ENCODE measurements at regions not wholly inside any gene's neighbourhood (a gene's known extent, or its start where the extent isn't known, plus 50 kb on each side); places are given as distances from the start of the nearest gene placed in this dataset.

GRCh38 chr2:122955776-122956175 is 1069.3 kb upstream of the CNTNAP5 start:
- H3K27ac Mint-ChIP-seq (ENCODE audit: unreplicated experiment), result no peak overlapping the region

GRCh38 chr2:122960759-122961641 is 1064.1 kb upstream of the CNTNAP5 start:
- H3K4me3 Mint-ChIP-seq (ENCODE audit: unreplicated experiment), result no peak overlapping the region
- H3K27me3 Mint-ChIP-seq (ENCODE audit: unreplicated experiment), result no peaks in the 10 kb centered on the region
- DNase-seq (ENCODE audit: low spot score), result no peak
- H3K36me3 Mint-ChIP-seq (ENCODE audit: low read depth, unreplicated experiment), result no peaks in the 10 kb centered on the region
- TF ChIP-seq CTCF (IDR thresholded peaks at IDR 0.05; ENCODE audit: unreplicated experiment), result no peak
- no peak overlapping the region for H3K27ac Mint-ChIP-seq (ENCODE audit: unreplicated experiment)
- no peaks in the 10 kb centered on the region for H3K9me3 Mint-ChIP-seq (ENCODE audit: unreplicated experiment)
- no peaks in the 10 kb centered on the region for H3K4me1 Mint-ChIP-seq (ENCODE audit: unreplicated experiment)

More at GRCh38 chr2:122955776-122956175, 1069.3 kb upstream of the CNTNAP5 start:
- Mint-ChIP-seq H3K27me3 (ENCODE audit: unreplicated experiment) (no peaks in the 10 kb centered on the region), H3K9me3 (ENCODE audit: unreplicated experiment) (no peaks in the 10 kb centered on the region), H3K4me1 (ENCODE audit: unreplicated experiment) (no peaks in the 10 kb centered on the region), H3K36me3 (ENCODE audit: low read depth, unreplicated experiment) (no peaks in the 10 kb centered on the region), H3K4me3 (ENCODE audit: unreplicated experiment) (no peak overlapping the region)
- TF ChIP-seq CTCF (IDR thresholded peaks at IDR 0.05; ENCODE audit: unreplicated experiment), result no peak
- DNase-seq (ENCODE audit: low spot score), result no peak

GRCh38 chr2:122966461-122966860 is 1058.6 kb upstream of the CNTNAP5 start:
- Mint-ChIP-seq H3K36me3 (ENCODE audit: low read depth, unreplicated experiment) (no peaks in the 10 kb centered on the region), H3K27me3 (ENCODE audit: unreplicated experiment) (no peaks in the 10 kb centered on the region), H3K27ac (ENCODE audit: unreplicated experiment) (no peak overlapping the region), H3K4me3 (ENCODE audit: unreplicated experiment) (no peak overlapping the region), H3K9me3 (ENCODE audit: unreplicated experiment) (no peaks in the 10 kb centered on the region), H3K4me1 (ENCODE audit: unreplicated experiment) (no peaks in the 10 kb centered on the region)
- TF ChIP-seq CTCF (IDR thresholded peaks at IDR 0.05; ENCODE audit: unreplicated experiment), result no peak
- DNase-seq (ENCODE audit: low spot score), result no peak

GRCh38 chr2:122977580-122977979 is 1047.5 kb upstream of the CNTNAP5 start:
- H3K27me3 Mint-ChIP-seq (ENCODE audit: unreplicated experiment), result no peaks in the 10 kb centered on the region
- H3K27ac Mint-ChIP-seq (ENCODE audit: unreplicated experiment), result no peak overlapping the region
- TF ChIP-seq CTCF (IDR thresholded peaks at IDR 0.05; ENCODE audit: unreplicated experiment), result no peak
- no peaks in the 10 kb centered on the region for H3K36me3 Mint-ChIP-seq (ENCODE audit: low read depth, unreplicated experiment)
- no peaks in the 10 kb centered on the region for H3K4me1 Mint-ChIP-seq (ENCODE audit: unreplicated experiment)
- no peak for DNase-seq (ENCODE audit: low spot score)
- H3K9me3 Mint-ChIP-seq (ENCODE audit: unreplicated experiment), result no peaks in the 10 kb centered on the region
- no peak overlapping the region for H3K4me3 Mint-ChIP-seq (ENCODE audit: unreplicated experiment)

- H3K9me3 Mint-ChIP-seq (ENCODE audit: unreplicated experiment), result no peaks in the 10 kb centered on the region
- no peak overlapping the region for H3K4me3 Mint-ChIP-seq (ENCODE audit: unreplicated experiment)
- DNase-seq (ENCODE audit: low spot score), result no peak
- no peaks in the 10 kb centered on the region for H3K4me1 Mint-ChIP-seq (ENCODE audit: unreplicated experiment)
- no peak overlapping the region for H3K27ac Mint-ChIP-seq (ENCODE audit: unreplicated experiment)
- TF ChIP-seq CTCF (IDR thresholded peaks at IDR 0.05; ENCODE audit: unreplicated experiment), result no peak
- no peaks in the 10 kb centered on the region for H3K36me3 Mint-ChIP-seq (ENCODE audit: low read depth, unreplicated experiment)
- no peaks in the 10 kb centered on the region for H3K27me3 Mint-ChIP-seq (ENCODE audit: unreplicated experiment)
Measured at GRCh38 chr2:122980671-122981070, 1044.4 kb upstream of the CNTNAP5 start.

Data from endothelial cell (in vitro differentiated cells).